H7 (cell line): ENCODE measurements at regions not wholly inside any gene's neighbourhood (a gene's known extent, or its start where the extent isn't known, plus 50 kb on each side); places are given as distances from the start of the nearest gene placed in this dataset.

Experiments used
- DNase-seq: peaks from one replicate; pipeline ENCODE4 v3.0.0; 2012
- H3K27me3 ChIP-seq: 2 replicates; pipeline ENCODE4 v1.6.0; 2011; ENCODE audit warnings: mild to moderate bottlenecking, low read length; ENCODE audit not compliant: control insufficient read depth, insufficient read depth
- H3K36me3 ChIP-seq: replicated peaks from 2 replicates; pipeline ENCODE4 v1.5.1; 2011; ENCODE audit warnings: low read length; ENCODE audit not compliant: control insufficient read depth, insufficient read depth
- H3K4me3 ChIP-seq: 2 replicates; pipeline ENCODE4 v1.5.1; 2011; ENCODE audit warnings: low read depth, mild to moderate bottlenecking, control low read depth, low read length, moderate library complexity; ENCODE audit not compliant: insufficient read depth

- no peaks in the 10 kb centered on the region for H3K36me3 ChIP-seq
- DNase-seq: no peak
- H3K27me3 ChIP-seq: no peaks in the 10 kb centered on the region
- H3K4me3 ChIP-seq: no peak overlapping the region
These were observed 78.9 kb upstream of the FMR1 start for GRCh38 chrX:147832707-147833348.

- no peak for DNase-seq
- no peaks in the 10 kb centered on the region for H3K27me3 ChIP-seq
These were observed 73.1 kb upstream of the FMR1 start for GRCh38 chrX:147838465-147839131.

GRCh38 chrX:147846676-147847075, 65.0 kb upstream of the FMR1 start:
- Histone ChIP-seq H3K27me3 (no peaks in the 10 kb centered on the region), H3K36me3 (no peaks in the 10 kb centered on the region), H3K4me3 (no peak overlapping the region)
- no peak for DNase-seq

More at GRCh38 chrX:147838465-147839131, 73.1 kb upstream of the FMR1 start:
- H3K4me3 ChIP-seq: no peak overlapping the region
- no peaks in the 10 kb centered on the region for H3K36me3 ChIP-seq

DNA sequence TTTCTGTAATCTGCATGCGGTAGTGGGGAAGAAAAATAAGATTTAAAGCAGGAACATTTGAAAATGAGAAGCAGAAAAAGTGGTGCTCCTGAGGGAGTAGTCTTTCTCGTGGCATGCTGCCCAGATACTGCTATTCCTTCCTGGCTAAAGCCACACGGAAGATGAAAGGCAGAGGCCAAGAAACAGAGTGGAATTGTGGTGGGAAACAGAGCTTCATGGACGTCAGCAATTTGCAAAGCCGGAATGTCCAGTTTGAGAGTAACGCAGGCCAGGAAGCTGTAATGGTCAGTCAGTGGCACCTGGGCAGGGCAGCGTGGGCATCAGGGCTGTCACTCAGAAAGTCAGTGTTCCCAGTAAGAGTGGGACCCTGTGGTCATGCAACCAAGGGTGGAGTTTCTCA, 63.7 kb upstream of the FMR1 start:
- Histone ChIP-seq H3K4me3 (no peak overlapping the region), H3K36me3 (no peaks in the 10 kb centered on the region), H3K27me3 (no peaks in the 10 kb centered on the region)
- DNase-seq: no peak

- no peak for DNase-seq
These were observed 62.9 kb upstream of the FMR1 start for GRCh38 chrX:147848543-147849443.

GRCh38 chrX:147850875-147851274, 60.8 kb upstream of the FMR1 start:
- Histone ChIP-seq H3K36me3 (no peaks in the 10 kb centered on the region), H3K4me3 (no peak overlapping the region), H3K27me3 (no peaks in the 10 kb centered on the region)
- DNase-seq: no peak

More at GRCh38 chrX:147848543-147849443, 62.9 kb upstream of the FMR1 start:
- Histone ChIP-seq H3K4me3 (no peak overlapping the region), H3K36me3 (no peaks in the 10 kb centered on the region), H3K27me3 (no peaks in the 10 kb centered on the region)

GRCh38 chrX:147853701-147854100, 58.0 kb upstream of the FMR1 start:
- no peaks in the 10 kb centered on the region for H3K27me3 ChIP-seq
- no peak overlapping the region for H3K4me3 ChIP-seq
- no peak for DNase-seq
- H3K36me3 ChIP-seq: no peaks in the 10 kb centered on the region

DNA sequence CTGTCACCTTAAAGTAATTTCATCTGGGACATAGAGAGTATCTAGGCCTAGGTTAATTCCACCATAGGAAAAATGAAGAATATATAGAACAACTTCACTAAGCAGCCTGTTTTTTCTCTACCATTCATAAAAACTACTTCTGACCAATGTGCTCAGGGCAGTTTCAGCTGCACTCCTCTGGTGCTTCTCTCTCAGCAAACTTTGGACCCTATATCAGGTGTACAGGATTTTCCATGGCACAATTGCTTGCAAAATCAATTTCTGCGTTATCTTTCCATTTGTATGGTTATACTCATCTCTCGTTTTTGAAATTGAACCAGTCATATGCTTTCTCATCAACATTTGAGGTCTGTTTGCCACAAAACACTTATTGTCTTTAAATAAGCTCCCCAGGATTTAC, 52.1 kb upstream of the FMR1 start:
- DNase-seq: no peak
- H3K27me3 ChIP-seq: no peaks in the 10 kb centered on the region
- no peak overlapping the region for H3K4me3 ChIP-seq
- H3K36me3 ChIP-seq: no peaks in the 10 kb centered on the region
